ENCODE measurements at regions not wholly inside any gene's neighbourhood (a gene's known extent, or its start where the extent isn't known, plus 50 kb on each side); places are given as distances from the start of the nearest gene placed in this dataset.

GRCh38 chr16:35180970-35181369, 1721.6 kb downstream of the TP53TG3F start:
- TF ChIP-seq CTCF (IDR thresholded peaks at IDR 0.05 in 8 of 11, conservative IDR thresholded peaks at IDR 0.05 in 3 of 11) (no peak), POLR2AphosphoS5 (IDR thresholded peaks at IDR 0.05) (no peak)
